22Rv1 (cell line): ENCODE measurements at regions not wholly inside any gene's neighbourhood (a gene's known extent, or its start where the extent isn't known, plus 50 kb on each side); places are given as distances from the start of the nearest gene placed in this dataset.

Source experiments
- H3K27ac ChIP-seq: fragments of 450-650 bp; 2 replicates; pipeline ENCODE4 v1.5.1; 2017
- ZFX ChIP-seq: fragments of 450-650 bp; IDR thresholded peaks from 2 replicates; pipeline ENCODE4 v1.6.1; 2017; ENCODE audit warnings: antibody characterized with exemption, borderline replicate concordance
- TF ChIP-seq, protein P1 (sequence below): fragments of 450-650 bp; IDR thresholded peaks from 2 replicates; pipeline ENCODE4 v1.5.1; 2017; ENCODE audit warnings: mild to moderate bottlenecking

DNA sequence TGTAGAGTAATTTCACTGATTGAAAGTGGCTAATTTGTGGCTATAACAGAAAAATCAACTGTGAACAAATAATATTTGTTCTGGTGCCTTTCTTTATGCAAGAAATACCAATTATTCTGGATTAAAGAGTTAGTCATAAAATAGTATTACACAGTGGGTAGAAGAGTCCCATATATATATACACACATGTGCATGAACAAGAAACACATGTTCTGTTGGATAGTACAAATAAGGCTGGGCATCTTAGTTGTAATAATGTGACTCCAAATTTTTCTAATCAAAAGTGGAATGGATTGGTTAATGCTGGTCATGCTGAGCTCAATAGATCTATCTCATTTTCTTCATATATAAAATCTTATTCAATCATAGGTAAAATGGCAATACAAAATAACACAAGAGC is 179.4 kb downstream of the OGFRL1 start:
- TF ChIP-seq, protein P1, sequence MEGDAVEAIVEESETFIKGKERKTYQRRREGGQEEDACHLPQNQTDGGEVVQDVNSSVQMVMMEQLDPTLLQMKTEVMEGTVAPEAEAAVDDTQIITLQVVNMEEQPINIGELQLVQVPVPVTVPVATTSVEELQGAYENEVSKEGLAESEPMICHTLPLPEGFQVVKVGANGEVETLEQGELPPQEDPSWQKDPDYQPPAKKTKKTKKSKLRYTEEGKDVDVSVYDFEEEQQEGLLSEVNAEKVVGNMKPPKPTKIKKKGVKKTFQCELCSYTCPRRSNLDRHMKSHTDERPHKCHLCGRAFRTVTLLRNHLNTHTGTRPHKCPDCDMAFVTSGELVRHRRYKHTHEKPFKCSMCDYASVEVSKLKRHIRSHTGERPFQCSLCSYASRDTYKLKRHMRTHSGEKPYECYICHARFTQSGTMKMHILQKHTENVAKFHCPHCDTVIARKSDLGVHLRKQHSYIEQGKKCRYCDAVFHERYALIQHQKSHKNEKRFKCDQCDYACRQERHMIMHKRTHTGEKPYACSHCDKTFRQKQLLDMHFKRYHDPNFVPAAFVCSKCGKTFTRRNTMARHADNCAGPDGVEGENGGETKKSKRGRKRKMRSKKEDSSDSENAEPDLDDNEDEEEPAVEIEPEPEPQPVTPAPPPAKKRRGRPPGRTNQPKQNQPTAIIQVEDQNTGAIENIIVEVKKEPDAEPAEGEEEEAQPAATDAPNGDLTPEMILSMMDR = no peak
- H3K27ac ChIP-seq = no peak overlapping the region

DNA sequence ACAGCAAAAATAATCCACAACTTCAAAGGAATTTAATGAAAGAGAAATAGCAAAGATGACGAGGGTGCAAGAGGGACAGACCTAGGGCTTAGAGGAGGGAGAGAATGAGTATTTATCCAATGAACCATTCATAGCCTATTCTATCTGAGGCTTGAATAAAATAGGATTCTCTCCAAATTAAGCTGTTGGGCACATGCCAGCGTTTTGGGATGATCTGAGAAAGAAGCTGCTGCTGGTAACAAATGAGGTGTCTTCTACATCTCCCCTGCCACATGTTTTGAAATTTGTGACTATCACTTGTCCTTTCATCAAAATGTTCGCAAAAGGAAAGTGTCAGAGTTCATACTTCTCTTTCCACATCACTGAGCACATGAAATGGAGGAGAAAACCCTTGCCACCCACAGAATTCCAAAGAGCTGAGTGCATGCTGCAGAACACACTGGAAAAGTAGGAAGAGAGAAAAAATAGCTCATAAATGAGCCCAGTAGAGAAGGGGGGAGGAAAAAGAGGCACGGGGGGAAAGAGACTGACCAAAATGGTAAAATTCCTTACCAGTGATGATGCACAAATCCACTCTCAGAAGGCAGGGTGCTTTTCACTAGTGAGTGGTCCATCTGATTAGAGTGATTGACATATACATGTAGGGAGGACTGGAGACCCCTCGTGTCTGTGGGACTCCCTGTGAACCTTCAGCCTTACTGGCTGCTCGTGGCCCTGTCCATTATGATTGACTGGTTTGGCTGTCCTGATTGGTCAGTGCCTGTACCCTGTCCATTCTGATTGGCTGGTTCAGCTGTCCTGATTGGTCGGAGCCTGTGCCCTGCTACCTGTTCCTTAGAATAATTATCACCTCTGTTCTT is 180.5 kb downstream of the OGFRL1 start:
- H3K27ac ChIP-seq = no peak overlapping the region
- TF ChIP-seq, protein P1 = no peak
- TF ChIP-seq ZFX = no peak

DNA sequence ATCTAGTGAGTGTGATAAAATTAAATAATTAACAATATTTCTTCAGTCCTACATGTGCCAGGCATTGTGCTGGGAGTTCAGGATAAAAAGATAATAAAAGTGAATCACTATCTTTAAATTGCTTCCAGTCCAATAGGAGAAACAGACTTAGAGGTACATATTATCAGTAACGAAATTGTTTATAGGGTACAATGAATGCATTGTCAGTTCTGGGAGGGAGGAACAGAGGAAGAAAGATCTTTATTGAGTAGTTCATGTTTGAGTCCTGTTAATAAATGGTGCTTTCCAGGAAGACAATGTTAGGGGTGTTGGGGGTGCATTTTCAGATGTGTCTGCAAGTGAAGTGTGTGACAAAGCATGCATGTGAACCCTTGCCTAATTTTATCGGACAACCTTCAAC is 183.1 kb downstream of the OGFRL1 start:
- TF ChIP-seq ZFX = no peak
- TF ChIP-seq, protein P1 = no peak
- no peak overlapping the region for H3K27ac ChIP-seq

DNA sequence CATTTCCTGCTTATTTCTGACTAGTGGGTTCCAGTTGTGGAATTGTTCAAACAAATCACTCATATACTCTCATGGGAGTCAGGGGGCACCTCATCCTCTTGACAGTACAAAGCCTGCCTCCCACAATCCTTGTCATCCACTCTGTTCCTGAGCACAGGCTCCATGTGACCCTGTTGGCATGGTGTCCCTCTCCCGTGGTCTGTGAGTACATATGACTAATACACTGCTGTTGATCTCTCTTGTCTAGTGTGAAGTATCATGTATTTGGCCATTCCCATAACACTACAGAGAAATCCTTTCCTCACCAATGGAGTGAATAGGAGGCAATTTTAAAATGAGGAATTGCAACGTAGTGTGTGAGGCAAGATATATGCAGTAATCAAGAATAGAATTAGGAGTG is 185.3 kb downstream of the OGFRL1 start:
- H3K27ac ChIP-seq = no peak overlapping the region
- TF ChIP-seq, protein P1 = no peak
- TF ChIP-seq ZFX = no peak

DNA sequence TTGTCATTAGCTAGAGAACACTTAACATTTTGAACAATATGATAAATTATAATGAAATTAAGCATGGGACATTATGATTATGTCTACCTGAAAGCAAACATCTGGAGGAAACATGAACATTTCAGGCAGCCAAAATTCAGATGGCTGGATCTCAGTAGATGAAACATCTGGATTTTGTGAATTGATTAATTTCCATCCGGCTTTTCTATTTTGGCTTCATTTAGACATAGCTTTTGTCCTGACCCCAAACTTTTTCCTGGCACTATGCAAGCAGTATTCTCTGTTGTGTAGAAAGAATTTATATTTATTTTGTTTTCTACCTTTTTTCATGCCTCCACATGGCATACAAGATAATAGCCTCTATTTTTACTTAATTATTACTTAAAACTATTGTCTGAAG is 186.3 kb downstream of the OGFRL1 start:
- TF ChIP-seq, protein P1 = no peak
- TF ChIP-seq ZFX = no peak

DNA sequence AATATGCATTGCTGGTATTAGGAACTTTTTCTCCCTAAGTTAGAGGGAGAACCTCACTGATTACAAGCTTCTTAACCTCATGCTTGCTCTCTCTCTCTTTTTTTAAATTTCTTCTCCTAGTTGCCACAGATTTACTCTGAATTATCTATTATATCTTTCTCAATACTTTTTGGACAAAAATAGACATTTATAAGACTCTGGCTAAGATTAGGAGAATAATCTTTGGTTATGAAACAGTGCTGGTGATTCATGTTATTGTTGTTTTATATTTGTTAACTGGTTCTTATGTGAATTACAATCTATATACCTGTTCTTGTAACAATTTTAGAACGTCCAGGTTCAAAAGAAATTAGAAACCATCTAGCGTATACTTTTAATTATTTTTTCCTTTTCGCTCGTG is 187.8 kb downstream of the OGFRL1 start:
- TF ChIP-seq, protein P1 = no peak
- no peak for TF ChIP-seq ZFX
- no peak overlapping the region for H3K27ac ChIP-seq

More for the DNA sequence above, 186.3 kb downstream of the OGFRL1 start:
- H3K27ac ChIP-seq = no peak overlapping the region

DNA sequence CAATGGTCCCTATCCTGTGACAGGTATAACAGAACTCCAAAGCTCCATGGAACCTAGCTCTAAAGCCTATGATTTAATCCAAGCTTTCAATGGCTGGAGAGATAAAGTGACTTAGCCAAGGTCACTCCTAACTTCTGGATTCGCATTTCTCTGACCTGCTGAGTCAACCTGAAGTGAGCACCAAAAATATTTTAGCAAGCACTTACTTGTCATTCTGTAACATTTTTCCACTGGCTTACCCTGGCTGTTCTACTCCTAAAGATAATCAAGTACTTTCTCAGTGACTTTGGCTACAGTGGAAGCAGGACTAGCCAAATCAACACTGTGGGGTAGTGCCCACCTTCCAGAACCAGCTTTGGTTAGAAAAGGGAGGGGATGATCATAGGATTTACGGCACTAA is 188.3 kb downstream of the OGFRL1 start:
- no peak for TF ChIP-seq ZFX
- TF ChIP-seq, protein P1 = no peak
- H3K27ac ChIP-seq = no peak overlapping the region
